CD4-positive, alpha-beta memory T cell (primary cell): ENCODE measurements at regions not wholly inside any gene's neighbourhood (a gene's known extent, or its start where the extent isn't known, plus 50 kb on each side); places are given as distances from the start of the nearest gene placed in this dataset.

ENCODE experiments used
- CTCF ChIA-PET: fragments of 350-600 bp; sonication (Branson Sonifier 250); formaldehyde crosslinking; loops from one replicate; lab custom pipeline; 2021; ENCODE audit warnings: inconsistent platforms; ENCODE audit not compliant: partially characterized antibody; lab: Charles Lee
- POLR2A ChIA-PET: fragments of 350-600 bp; sonication (Branson Sonifier 250); formaldehyde crosslinking; loops from one replicate; lab custom pipeline; 2021; ENCODE audit not compliant: partially characterized antibody; lab: Charles Lee
- DNase-seq, 5 donors: peaks; one replicate each; pipeline versions ENCODE4 v3.0.0 to v3.0.0-alpha.2; 2020 to 2022; ENCODE audit warnings: mixed read lengths in 1 of 5
- H3K27ac ChIP-seq: one replicate; pipeline ENCODE4 v1.7.0; 2013; ENCODE audit warnings: low read depth, low read length
- H3K27me3 ChIP-seq: 2 replicates; pipeline ENCODE4 v1.7.0; 2013; ENCODE audit warnings: mild to moderate bottlenecking, low read length, moderate library complexity; ENCODE audit not compliant: insufficient read depth
- H3K36me3 ChIP-seq: 2 replicates; pipeline ENCODE4 v1.7.0; 2013; ENCODE audit warnings: mild to moderate bottlenecking, low read length, moderate library complexity; ENCODE audit not compliant: insufficient read depth
- H3K4me1 ChIP-seq: 2 replicates; pipeline ENCODE4 v1.7.0; 2013; ENCODE audit warnings: mild to moderate bottlenecking, low read length, moderate library complexity; ENCODE audit not compliant: insufficient read depth
- H3K4me3 ChIP-seq, 2 donors: one replicate each; pipeline ENCODE4 v1.7.0; 2013; ENCODE audit warnings: low read length in 2 of 2, mild to moderate bottlenecking in 1 of 2
- H3K9me3 ChIP-seq, 2 donors: one replicate each; pipeline ENCODE4 v1.7.0; 2013; ENCODE audit warnings: low read length in 2 of 2, control low read depth in 1 of 2; ENCODE audit not compliant: control insufficient read depth in 1 of 2
- H3K27ac Mint-ChIP-seq, 7 donors: one replicate each; pipeline ENCODE4 v1.8.0; 2020 to 2021; ENCODE audit warnings: mixed read lengths in 7 of 7, mild to moderate bottlenecking in 6 of 7, inconsistent platforms in 3 of 7, moderate library complexity in 3 of 7
- H3K27me3 Mint-ChIP-seq, 2 donors: one replicate each; pipeline ENCODE4 v1.8.0; 2020 to 2021; ENCODE audit warnings: mixed read lengths in 2 of 2
- H3K36me3 Mint-ChIP-seq, 2 donors: one replicate each; pipeline ENCODE4 v1.8.0; 2020 to 2021; ENCODE audit warnings: mixed read lengths in 2 of 2, inconsistent platforms in 1 of 2, mild to moderate bottlenecking in 1 of 2
- H3K4me1 Mint-ChIP-seq, 4 donors: one replicate each; pipeline ENCODE4 v1.8.0; 2020 to 2021; ENCODE audit warnings: mixed read lengths in 4 of 4, mild to moderate bottlenecking in 1 of 4
- H3K4me3 Mint-ChIP-seq, 8 donors: one replicate each; pipeline ENCODE4 v1.8.0; 2020 to 2021; ENCODE audit warnings: mixed read lengths in 8 of 8, mild to moderate bottlenecking in 7 of 8, moderate library complexity in 6 of 8, inconsistent platforms in 3 of 8
- H3K9me3 Mint-ChIP-seq, 8 donors: one replicate each; pipeline ENCODE4 v1.8.0; 2020 to 2021; ENCODE audit warnings: mixed read lengths in 8 of 8, mild to moderate bottlenecking in 5 of 8, inconsistent platforms in 3 of 8, moderate library complexity in 1 of 8
- intact Hi-C: fragments of 100-400 bp; cut with micrococcal nuclease; formaldehyde crosslinking; loops from one replicate; pipeline ENCODE4 v1.15.1; 2023

DNA sequence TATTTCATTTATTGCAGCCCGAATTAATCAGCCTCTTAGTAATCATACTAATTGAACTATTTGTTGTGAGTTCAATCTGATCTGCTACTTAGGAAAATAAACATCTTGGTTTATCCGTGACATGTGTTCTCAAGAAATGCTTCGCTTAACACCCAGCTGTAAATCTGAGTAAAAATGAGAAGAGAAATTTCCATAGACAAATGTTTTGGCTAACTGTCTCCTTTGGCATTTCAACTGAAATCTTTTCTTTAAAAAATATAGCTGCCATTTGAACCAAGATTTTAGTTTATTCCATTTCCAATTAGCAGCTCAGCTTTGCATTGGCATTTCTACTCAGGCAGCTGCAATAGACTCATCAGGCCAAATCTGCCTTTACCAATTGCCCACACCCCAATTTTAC lies 180.5 kb upstream of the PTER start:
- no peak overlapping the region for H3K27ac Mint-ChIP-seq
- CTCF ChIA-PET: interaction anchor here (1.4 kb wide), 1 partner anchor 9 kb away, joined by 4 read pairs; no protein-coding TSS in a partner anchor
- H3K27me3 Mint-ChIP-seq: peaks cover 4% of the 10 kb centered on the region in 2 donors
- no peaks in the 10 kb centered on the region for H3K4me1 Mint-ChIP-seq
- no peak for DNase-seq
- H3K36me3 Mint-ChIP-seq: no peaks in the 10 kb centered on the region
- Histone ChIP-seq H3K27ac (no peak overlapping the region), H3K36me3 (no peaks in the 10 kb centered on the region), H3K27me3 (no peaks in the 10 kb centered on the region), H3K4me1 (no peaks in the 10 kb centered on the region), H3K9me3 (no peaks in the 10 kb centered on the region), H3K4me3 (no peak overlapping the region)
- intact Hi-C loops: no loop called here
- no peak overlapping the region for H3K4me3 Mint-ChIP-seq
- POLR2A ChIA-PET: no interaction called here
- peaks cover 0 to 26% (median 6%) of the 10 kb centered on the region in 8 donors for H3K9me3 Mint-ChIP-seq

DNA sequence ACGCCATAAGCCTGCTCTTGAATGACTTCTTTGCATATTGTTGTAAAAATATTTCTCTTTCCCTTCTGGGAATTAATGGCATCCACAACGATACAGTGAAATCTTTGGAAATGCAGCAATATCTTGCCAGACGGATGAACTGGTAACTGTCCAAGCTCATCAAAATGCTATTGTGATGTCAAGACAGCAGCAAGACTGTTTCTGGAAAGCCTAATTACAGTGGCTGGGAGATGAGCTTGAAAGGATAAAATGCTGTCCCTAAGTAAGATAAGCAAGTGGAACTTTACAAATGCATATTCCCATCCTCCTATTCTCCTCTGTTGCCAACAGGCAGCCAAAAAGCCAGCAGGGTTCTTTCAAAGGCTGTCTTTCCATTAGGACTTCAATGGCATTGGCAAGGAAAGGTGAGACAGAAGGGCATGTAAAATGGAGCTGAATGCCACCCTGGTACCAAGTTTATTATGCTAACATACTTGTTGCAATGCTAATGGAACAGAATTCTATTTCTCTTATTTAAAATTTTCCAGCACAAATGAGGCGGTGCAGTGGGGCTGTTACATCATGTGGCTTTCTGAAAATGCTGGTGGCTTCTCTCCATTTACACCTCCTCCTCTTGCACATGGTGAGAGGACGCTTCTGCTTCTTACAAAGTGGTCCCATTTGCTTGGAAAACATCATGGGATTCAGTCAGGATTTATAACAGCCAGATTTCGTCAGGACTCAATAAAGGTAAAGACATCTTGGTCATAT lies 178.3 kb upstream of the PTER start:
- ChIA-PET CTCF (no interaction called here), POLR2A (no interaction called here)
- peaks cover 0 to 24% (median 5%) of the 10 kb centered on the region in 8 donors for H3K9me3 Mint-ChIP-seq
- peaks cover 4 to 5% of the 10 kb centered on the region in 2 donors for H3K27me3 Mint-ChIP-seq
- no peak overlapping the region for H3K27ac Mint-ChIP-seq
- no peaks in the 10 kb centered on the region for H3K9me3 ChIP-seq
- H3K27ac ChIP-seq: no peak overlapping the region
- no peak overlapping the region for H3K4me3 ChIP-seq
- intact Hi-C loops: no loop called here
- no peak overlapping the region for H3K4me3 Mint-ChIP-seq
- no peak for DNase-seq
- H3K4me1 Mint-ChIP-seq: no peaks in the 10 kb centered on the region
- H3K27me3 ChIP-seq: no peaks in the 10 kb centered on the region
- no peaks in the 10 kb centered on the region for H3K4me1 ChIP-seq
- no peaks in the 10 kb centered on the region for H3K36me3 ChIP-seq
- no peaks in the 10 kb centered on the region for H3K36me3 Mint-ChIP-seq

DNA sequence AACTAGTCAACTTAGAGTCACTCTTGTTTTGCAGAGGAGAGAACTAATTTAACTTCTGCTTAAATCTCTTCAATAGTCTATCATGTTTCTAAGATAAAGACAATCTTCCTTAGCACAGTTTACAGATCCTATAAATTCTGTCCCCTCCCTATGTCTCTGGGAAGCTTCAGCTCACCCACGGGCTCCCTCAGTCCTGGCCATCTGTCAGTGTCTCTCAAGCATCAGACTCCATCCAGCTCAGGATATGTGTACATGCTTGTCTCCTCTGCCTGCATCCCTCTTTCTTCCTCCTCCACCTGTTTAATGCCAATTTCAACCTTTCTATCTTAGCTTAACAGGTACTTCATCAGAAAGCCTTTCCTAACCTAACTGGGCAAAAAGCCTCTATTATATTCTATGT lies 177.1 kb upstream of the PTER start:
- H3K27me3 Mint-ChIP-seq: peaks cover 4 to 5% of the 10 kb centered on the region in 2 donors
- Histone ChIP-seq H3K9me3 (no peaks in the 10 kb centered on the region), H3K36me3 (no peaks in the 10 kb centered on the region), H3K27ac (no peak overlapping the region), H3K27me3 (no peaks in the 10 kb centered on the region), H3K4me1 (no peaks in the 10 kb centered on the region), H3K4me3 (no peak overlapping the region)
- no peaks in the 10 kb centered on the region for H3K36me3 Mint-ChIP-seq
- intact Hi-C loops: no loop called here
- H3K4me3 Mint-ChIP-seq: no peak overlapping the region
- no peak for DNase-seq
- no peak overlapping the region for H3K27ac Mint-ChIP-seq
- POLR2A ChIA-PET: no interaction called here
- H3K4me1 Mint-ChIP-seq: no peaks in the 10 kb centered on the region
- H3K9me3 Mint-ChIP-seq: peaks cover 0 to 16% (median 4%) of the 10 kb centered on the region in 8 donors
- CTCF ChIA-PET: no interaction called here

DNA sequence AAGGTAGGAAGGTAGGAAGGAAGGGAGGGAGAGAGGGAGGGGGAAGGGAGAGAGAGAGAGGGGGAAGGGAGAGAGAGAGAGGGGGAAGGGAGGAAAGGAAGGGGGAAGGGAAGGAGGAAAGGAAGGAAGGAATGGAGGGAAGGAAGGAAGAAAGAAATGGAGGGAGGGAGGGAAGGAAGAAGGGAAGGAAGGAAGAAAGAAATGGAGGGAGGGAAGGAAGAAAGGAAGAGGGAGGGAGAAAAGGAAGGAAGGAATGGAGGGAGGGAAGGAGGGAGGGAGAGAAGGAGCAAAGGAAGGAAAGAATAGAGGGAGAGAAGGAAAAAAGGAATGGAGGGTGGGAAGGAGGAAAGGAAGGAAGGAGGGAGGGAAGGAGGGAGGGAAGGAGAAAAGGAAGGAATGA lies 176.4 kb upstream of the PTER start:
- Mint-ChIP-seq H3K4me1 (no peaks in the 10 kb centered on the region), H3K4me3 (no peak overlapping the region), H3K27me3 (peaks cover 4 to 5% of the 10 kb centered on the region in 2 donors), H3K27ac (no peak overlapping the region), H3K36me3 (no peaks in the 10 kb centered on the region), H3K9me3 (peaks cover 0 to 9% (median 3%) of the 10 kb centered on the region in 8 donors)
- DNase-seq: no peak
- no peaks in the 10 kb centered on the region for H3K27me3 ChIP-seq
- H3K36me3 ChIP-seq: no peaks in the 10 kb centered on the region
- no peaks in the 10 kb centered on the region for H3K9me3 ChIP-seq
- ChIA-PET CTCF (no interaction called here), POLR2A (no interaction called here)
- H3K27ac ChIP-seq: no peak overlapping the region
- H3K4me1 ChIP-seq: no peaks in the 10 kb centered on the region
- no peak overlapping the region for H3K4me3 ChIP-seq
- intact Hi-C loops: no loop called here

DNA sequence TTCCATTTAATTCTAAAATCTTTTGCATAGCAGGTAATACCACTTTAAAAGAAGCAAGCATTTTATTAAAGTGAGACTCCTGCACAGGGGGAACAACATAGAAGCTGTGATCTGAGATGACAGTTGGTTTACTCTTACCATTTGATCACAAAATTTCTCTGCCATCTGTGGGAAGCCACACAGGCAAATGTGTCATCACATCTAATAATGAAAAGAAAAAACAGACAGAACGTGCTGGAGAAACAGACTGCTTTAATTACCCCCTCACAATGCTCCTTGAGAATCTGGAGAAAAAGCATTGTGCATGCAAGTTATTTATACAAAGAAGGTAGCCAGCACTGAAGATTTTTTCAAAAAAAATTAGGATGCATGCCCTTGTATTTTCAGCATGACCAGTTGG lies 165.2 kb upstream of the PTER start:
- H3K36me3 Mint-ChIP-seq: no peaks in the 10 kb centered on the region
- intact Hi-C loops: no loop called here
- Histone ChIP-seq H3K27me3 (no peaks in the 10 kb centered on the region), H3K4me3 (no peak overlapping the region), H3K9me3 (no peaks in the 10 kb centered on the region), H3K27ac (no peak overlapping the region), H3K36me3 (no peaks in the 10 kb centered on the region), H3K4me1 (no peaks in the 10 kb centered on the region)
- peaks cover 0 to 5% (median 2%) of the 10 kb centered on the region in 8 donors for H3K9me3 Mint-ChIP-seq
- no peak overlapping the region for H3K4me3 Mint-ChIP-seq
- POLR2A ChIA-PET: no interaction called here
- no peak overlapping the region for H3K27ac Mint-ChIP-seq
- no peak for DNase-seq
- CTCF ChIA-PET: no interaction called here
- peaks cover 0 to 1% of the 10 kb centered on the region in 2 donors for H3K27me3 Mint-ChIP-seq
- H3K4me1 Mint-ChIP-seq: no peaks in the 10 kb centered on the region

DNA sequence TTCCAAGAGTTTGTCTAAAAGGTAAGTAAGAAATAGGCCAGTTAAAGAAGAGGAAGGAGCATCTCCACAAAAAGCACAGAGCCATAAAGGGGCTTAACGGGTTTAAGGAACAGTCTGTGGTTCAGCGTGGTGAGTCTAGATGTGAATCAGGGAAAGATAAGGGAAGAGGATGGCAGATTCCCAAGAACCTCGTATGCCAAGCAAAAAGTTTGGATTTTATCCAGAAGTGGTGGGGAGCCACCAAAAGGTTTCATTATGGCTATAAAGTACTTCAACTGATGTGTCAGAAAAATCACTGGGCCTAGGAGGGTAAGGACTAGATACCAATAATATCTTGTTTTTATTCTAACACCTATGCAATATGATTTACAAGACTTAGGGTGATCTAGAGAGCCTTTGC lies 161.9 kb upstream of the PTER start:
- H3K4me1 ChIP-seq: no peaks in the 10 kb centered on the region
- no peak overlapping the region for H3K27ac ChIP-seq
- Mint-ChIP-seq H3K9me3 (peaks cover 0 to 4% (median 0%) of the 10 kb centered on the region in 8 donors), H3K27me3 (peaks cover 0 to 4% of the 10 kb centered on the region in 2 donors), H3K27ac (no peak overlapping the region), H3K4me3 (no peak overlapping the region), H3K36me3 (no peaks in the 10 kb centered on the region), H3K4me1 (no peaks in the 10 kb centered on the region)
- ChIA-PET CTCF (no interaction called here), POLR2A (no interaction called here)
- DNase-seq: no peak
- no peaks in the 10 kb centered on the region for H3K27me3 ChIP-seq
- intact Hi-C loops: no loop called here
- H3K4me3 ChIP-seq: no peak overlapping the region
- no peaks in the 10 kb centered on the region for H3K9me3 ChIP-seq
- no peaks in the 10 kb centered on the region for H3K36me3 ChIP-seq

DNA sequence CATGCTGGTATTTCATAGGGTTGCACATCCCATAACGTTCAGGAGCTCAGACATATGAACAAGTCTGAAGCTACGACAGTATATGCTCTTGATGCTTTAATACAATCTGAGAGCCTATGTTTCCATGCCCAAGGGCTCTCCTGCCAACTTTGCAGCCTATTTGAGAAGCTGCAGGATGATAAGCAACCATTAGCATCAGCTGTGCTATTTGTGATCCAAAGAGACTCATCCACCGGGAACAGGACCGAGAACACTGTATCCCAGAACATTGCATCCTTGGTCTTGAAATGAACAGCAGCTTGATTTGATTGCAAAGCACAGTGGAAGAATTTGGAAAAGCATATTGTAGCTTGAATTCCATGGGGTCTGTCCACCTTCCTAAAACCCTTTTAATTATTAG lies 156.2 kb upstream of the PTER start:
- H3K27me3 Mint-ChIP-seq: peaks cover 5 to 7% of the 10 kb centered on the region in 2 donors
- Histone ChIP-seq H3K36me3 (no peaks in the 10 kb centered on the region), H3K4me1 (no peaks in the 10 kb centered on the region), H3K4me3 (no peak overlapping the region), H3K9me3 (no peaks in the 10 kb centered on the region), H3K27ac (no peak overlapping the region), H3K27me3 (no peaks in the 10 kb centered on the region)
- H3K9me3 Mint-ChIP-seq: peaks cover 0 to 5% (median 0%) of the 10 kb centered on the region in 8 donors
- H3K36me3 Mint-ChIP-seq: no peaks in the 10 kb centered on the region
- POLR2A ChIA-PET: no interaction called here
- H3K4me3 Mint-ChIP-seq: no peak overlapping the region
- H3K4me1 Mint-ChIP-seq: no peaks in the 10 kb centered on the region
- H3K27ac Mint-ChIP-seq: no peak overlapping the region
- CTCF ChIA-PET: no interaction called here
- intact Hi-C loops: no loop called here
- no peak for DNase-seq
